ENCODE measurements at regions not wholly inside any gene's neighbourhood (a gene's known extent, or its start where the extent isn't known, plus 50 kb on each side); places are given as distances from the start of the nearest gene placed in this dataset.

DNA sequence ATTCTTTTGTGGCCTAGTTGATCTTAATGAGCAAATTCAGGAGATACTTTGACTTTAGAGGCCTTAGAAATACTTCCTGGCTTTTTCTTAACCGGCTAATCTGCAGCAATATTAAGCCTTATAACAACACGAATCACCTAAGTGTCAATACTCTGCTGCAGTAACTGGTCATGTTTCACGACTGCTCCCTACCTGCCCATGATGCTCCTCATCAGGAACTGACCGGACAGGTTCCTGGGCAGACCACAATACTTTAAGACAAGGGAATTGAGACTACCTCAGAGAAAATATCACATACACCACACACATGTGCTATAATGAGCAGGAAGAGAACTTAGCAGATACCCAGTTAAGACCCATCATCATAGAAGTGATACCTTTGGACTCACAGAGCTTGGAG is 211.9 kb upstream of the BMP4 start:
- Histone ChIP-seq H3K36me3 (ENCODE audit: insufficient read depth, low read length) (no peaks in the 10 kb centered on the region), H3K27ac (ENCODE audit: low read length) (no peak overlapping the region), H3K9me2 (ENCODE audit: insufficient read depth, low read length) (no peaks in the 10 kb centered on the region), H3F3A (ENCODE audit: insufficient read depth, low read length, poor library complexity, severe bottlenecking) (no peaks in the 10 kb centered on the region), H3K79me2 (replicated peaks; ENCODE audit: insufficient read depth, low read length) (no peaks in the 10 kb centered on the region), H3K27me3 (ENCODE audit: insufficient read depth, low read depth, low read length) (no peaks in the 10 kb centered on the region), H3K9ac (ENCODE audit: low read length) (no peak overlapping the region), H3K4me3 (ENCODE audit: low read length) (no peak overlapping the region), H4K20me1 (ENCODE audit: insufficient read depth) (no peaks in the 10 kb centered on the region), H2AFZ (ENCODE audit: low read depth, low read length) (no peak overlapping the region), H3K4me2 (ENCODE audit: low read length) (no peak overlapping the region), H3K9me3 (ENCODE audit: low read length) (no peaks in the 10 kb centered on the region)
- no peak for TF ChIP-seq CTCF (IDR thresholded peaks at IDR 0.05; ENCODE audit: poor library complexity, severe bottlenecking)
- no peak for TF ChIP-seq EZH2 (IDR thresholded peaks at IDR 0.05; ENCODE audit: borderline replicate concordance, insufficient read depth, low read length, poor library complexity, severe bottlenecking)
- TF ChIP-seq EP300 (conservative IDR thresholded peaks at IDR 0.05; ENCODE audit: poor library complexity, severe bottlenecking): no peak

- Histone ChIP-seq H3K9me2 (ENCODE audit: insufficient read depth, low read length) (no peaks in the 10 kb centered on the region), H3K4me3 (ENCODE audit: low read length) (no peak overlapping the region), H4K20me1 (ENCODE audit: insufficient read depth) (no peaks in the 10 kb centered on the region), H2AFZ (ENCODE audit: low read depth, low read length) (no peak overlapping the region), H3K79me2 (replicated peaks; ENCODE audit: insufficient read depth, low read length) (no peaks in the 10 kb centered on the region), H3K27ac (ENCODE audit: low read length) (no peak overlapping the region), H3K4me2 (ENCODE audit: low read length) (no peak overlapping the region), H3K36me3 (ENCODE audit: insufficient read depth, low read length) (no peaks in the 10 kb centered on the region), H3F3A (ENCODE audit: insufficient read depth, low read length, poor library complexity, severe bottlenecking) (no peaks in the 10 kb centered on the region), H3K27me3 (ENCODE audit: insufficient read depth, low read depth, low read length) (no peaks in the 10 kb centered on the region), H3K9me3 (ENCODE audit: low read length) (no peaks in the 10 kb centered on the region), H3K9ac (ENCODE audit: low read length) (no peak overlapping the region)
- TF ChIP-seq, protein P1, sequence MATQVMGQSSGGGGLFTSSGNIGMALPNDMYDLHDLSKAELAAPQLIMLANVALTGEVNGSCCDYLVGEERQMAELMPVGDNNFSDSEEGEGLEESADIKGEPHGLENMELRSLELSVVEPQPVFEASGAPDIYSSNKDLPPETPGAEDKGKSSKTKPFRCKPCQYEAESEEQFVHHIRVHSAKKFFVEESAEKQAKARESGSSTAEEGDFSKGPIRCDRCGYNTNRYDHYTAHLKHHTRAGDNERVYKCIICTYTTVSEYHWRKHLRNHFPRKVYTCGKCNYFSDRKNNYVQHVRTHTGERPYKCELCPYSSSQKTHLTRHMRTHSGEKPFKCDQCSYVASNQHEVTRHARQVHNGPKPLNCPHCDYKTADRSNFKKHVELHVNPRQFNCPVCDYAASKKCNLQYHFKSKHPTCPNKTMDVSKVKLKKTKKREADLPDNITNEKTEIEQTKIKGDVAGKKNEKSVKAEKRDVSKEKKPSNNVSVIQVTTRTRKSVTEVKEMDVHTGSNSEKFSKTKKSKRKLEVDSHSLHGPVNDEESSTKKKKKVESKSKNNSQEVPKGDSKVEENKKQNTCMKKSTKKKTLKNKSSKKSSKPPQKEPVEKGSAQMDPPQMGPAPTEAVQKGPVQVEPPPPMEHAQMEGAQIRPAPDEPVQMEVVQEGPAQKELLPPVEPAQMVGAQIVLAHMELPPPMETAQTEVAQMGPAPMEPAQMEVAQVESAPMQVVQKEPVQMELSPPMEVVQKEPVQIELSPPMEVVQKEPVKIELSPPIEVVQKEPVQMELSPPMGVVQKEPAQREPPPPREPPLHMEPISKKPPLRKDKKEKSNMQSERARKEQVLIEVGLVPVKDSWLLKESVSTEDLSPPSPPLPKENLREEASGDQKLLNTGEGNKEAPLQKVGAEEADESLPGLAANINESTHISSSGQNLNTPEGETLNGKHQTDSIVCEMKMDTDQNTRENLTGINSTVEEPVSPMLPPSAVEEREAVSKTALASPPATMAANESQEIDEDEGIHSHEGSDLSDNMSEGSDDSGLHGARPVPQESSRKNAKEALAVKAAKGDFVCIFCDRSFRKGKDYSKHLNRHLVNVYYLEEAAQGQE (IDR thresholded peaks at IDR 0.05; ENCODE audit: borderline replicate concordance): no peak
- no peak for TF ChIP-seq TAF1 (IDR thresholded peaks at IDR 0.05; ENCODE audit: low read depth)
- TF ChIP-seq EP300 (conservative IDR thresholded peaks at IDR 0.05; ENCODE audit: poor library complexity, severe bottlenecking): no peak
- no peak for TF ChIP-seq SMC3 (conservative IDR thresholded peaks at IDR 0.05; ENCODE audit: poor library complexity)
- TF ChIP-seq RAD21 (conservative IDR thresholded peaks at IDR 0.05): no peak
- TF ChIP-seq MXI1 (conservative IDR thresholded peaks at IDR 0.05; ENCODE audit: poor library complexity, severe bottlenecking): no peak
- TF ChIP-seq CTCF (IDR thresholded peaks at IDR 0.05; ENCODE audit: poor library complexity, severe bottlenecking): no peak
- TF ChIP-seq EZH2 (IDR thresholded peaks at IDR 0.05; ENCODE audit: borderline replicate concordance, insufficient read depth, low read length, poor library complexity, severe bottlenecking): no peak
- no peak for TF ChIP-seq POLR2AphosphoS5 (IDR thresholded peaks at IDR 0.05)
Observed at GRCh38 chr14:54169254-54169924, 212.8 kb upstream of the BMP4 start.

Measured in neural cell (in vitro differentiated cells).